Activated T-helper 2 cell treated with anti-CD3 and anti-CD28 coated beads, Interferon-gamma antibody, Interleukin-2, Interleukin-4, amounts not matched to agents 10 μg/mL and 5 μg/mL and 100 μg/mL, durations not matched to agents 14 hours and 24 hours and 36 hours (primary cell): ENCODE measurements at regions not wholly inside any gene's neighbourhood (a gene's known extent, or its start where the extent isn't known, plus 50 kb on each side); places are given as distances from the start of the nearest gene placed in this dataset.
"Not testable (repeated sequence)": the region's sequence is repeated elsewhere in the genome, so short reads cannot be mapped to it uniquely, and the experiment has no call there.

Experiments
- DNase-seq: peaks from one replicate; pipeline ENCODE4 v3.0.0; 2021; ENCODE audit warnings: low spot score
- H3K27ac Mint-ChIP-seq: one replicate; pipeline ENCODE4 v1.8.0; 2021; ENCODE audit warnings: mixed read lengths
- H3K27me3 Mint-ChIP-seq: one replicate; pipeline ENCODE4 v1.8.0; 2021; ENCODE audit warnings: low read depth, mixed read lengths
- H3K36me3 Mint-ChIP-seq: one replicate; pipeline ENCODE4 v1.8.0; 2021; ENCODE audit warnings: low read depth, mixed read lengths
- H3K4me1 Mint-ChIP-seq: one replicate; pipeline ENCODE4 v1.8.0; 2021; ENCODE audit warnings: low read depth, mixed read lengths
- H3K4me3 Mint-ChIP-seq: one replicate; pipeline ENCODE4 v1.8.0; 2021; ENCODE audit warnings: low read depth, mild to moderate bottlenecking, moderate library complexity, mixed read lengths
- H3K9me3 Mint-ChIP-seq: one replicate; pipeline ENCODE4 v1.8.0; 2021; ENCODE audit warnings: mixed read lengths
- intact Hi-C: fragments of 100-400 bp; cut with micrococcal nuclease; formaldehyde crosslinking; loops from one replicate; pipeline ENCODE4 v1.15.1; 2023

GRCh38 chr13:62115831-62116230 is 700.2 kb upstream of the PCDH20 start:
- no peaks in the 10 kb centered on the region for H3K36me3 Mint-ChIP-seq
- no peaks in the 10 kb centered on the region for H3K27me3 Mint-ChIP-seq
- no peak overlapping the region for H3K27ac Mint-ChIP-seq
- no peaks in the 10 kb centered on the region for H3K4me1 Mint-ChIP-seq
- H3K9me3 Mint-ChIP-seq = no peaks in the 10 kb centered on the region
- intact Hi-C loops = no loop called here
- DNase-seq = no peak
- no peak overlapping the region for H3K4me3 Mint-ChIP-seq

- Mint-ChIP-seq H3K27ac (no peak overlapping the region), H3K36me3 (no peaks in the 10 kb centered on the region), H3K4me1 (no peaks in the 10 kb centered on the region), H3K9me3 (peaks cover 11% of the 10 kb centered on the region), H3K4me3 (no peak overlapping the region), H3K27me3 (no peaks in the 10 kb centered on the region)
- no peak for DNase-seq
- intact Hi-C loops = no loop called here
Measured at GRCh38 chr13:62113179-62113578, 697.5 kb upstream of the PCDH20 start.

GRCh38 chr13:62110079-62110478 is 694.4 kb upstream of the PCDH20 start:
- Mint-ChIP-seq H3K9me3 (peaks cover 11% of the 10 kb centered on the region), H3K27me3 (no peaks in the 10 kb centered on the region), H3K4me1 (no peaks in the 10 kb centered on the region), H3K4me3 (no peak overlapping the region), H3K36me3 (no peaks in the 10 kb centered on the region), H3K27ac (no peak overlapping the region)
- intact Hi-C loops = no loop called here
- no peak for DNase-seq

- H3K36me3 Mint-ChIP-seq, DNase-seq, H3K4me3 Mint-ChIP-seq, H3K27ac Mint-ChIP-seq, intact Hi-C loops, H3K4me1 Mint-ChIP-seq, H3K27me3 Mint-ChIP-seq: not testable (repeated sequence)
- H3K9me3 Mint-ChIP-seq = peaks cover 36% of the 10 kb centered on the region
Measured at GRCh38 chr13:62104136-62104535, 688.5 kb upstream of the PCDH20 start.

GRCh38 chr13:62096652-62097051 is 681.0 kb upstream of the PCDH20 start:
- Mint-ChIP-seq H3K27ac (no peak overlapping the region), H3K27me3 (no peaks in the 10 kb centered on the region), H3K4me1 (no peaks in the 10 kb centered on the region), H3K4me3 (no peak overlapping the region), H3K9me3 (peaks cover 33% of the 10 kb centered on the region), H3K36me3 (no peaks in the 10 kb centered on the region)
- DNase-seq = no peak
- intact Hi-C loops = no loop called here

- Mint-ChIP-seq H3K36me3 (no peaks in the 10 kb centered on the region), H3K27me3 (no peaks in the 10 kb centered on the region), H3K4me3 (no peak overlapping the region), H3K9me3 (peaks cover 24% of the 10 kb centered on the region), H3K27ac (no peak overlapping the region), H3K4me1 (no peaks in the 10 kb centered on the region)
- DNase-seq = no peak
- intact Hi-C loops = no loop called here
Measured at GRCh38 chr13:62094932-62095331, 679.3 kb upstream of the PCDH20 start.

- Mint-ChIP-seq H3K27ac (no peak overlapping the region), H3K4me3 (no peak overlapping the region), H3K27me3 (no peaks in the 10 kb centered on the region), H3K9me3 (peaks cover 24% of the 10 kb centered on the region), H3K4me1 (no peaks in the 10 kb centered on the region), H3K36me3 (no peaks in the 10 kb centered on the region)
- intact Hi-C loops = no loop called here
- no peak for DNase-seq
Measured at GRCh38 chr13:62093984-62094780, 678.5 kb upstream of the PCDH20 start.

GRCh38 chr13:62092949-62093348 is 677.3 kb upstream of the PCDH20 start:
- no peaks in the 10 kb centered on the region for H3K27me3 Mint-ChIP-seq
- no peak for DNase-seq
- H3K4me3 Mint-ChIP-seq = no peak overlapping the region
- peaks cover 18% of the 10 kb centered on the region for H3K9me3 Mint-ChIP-seq
- no peaks in the 10 kb centered on the region for H3K4me1 Mint-ChIP-seq
- intact Hi-C loops = no loop called here
- H3K36me3 Mint-ChIP-seq = no peaks in the 10 kb centered on the region
- H3K27ac Mint-ChIP-seq = no peak overlapping the region

- Mint-ChIP-seq H3K4me3 (no peak overlapping the region), H3K27ac (no peak overlapping the region), H3K27me3 (no peaks in the 10 kb centered on the region), H3K4me1 (no peaks in the 10 kb centered on the region), H3K9me3 (peaks cover 18% of the 10 kb centered on the region), H3K36me3 (no peaks in the 10 kb centered on the region)
- DNase-seq = no peak
- intact Hi-C loops = no loop called here
Measured at GRCh38 chr13:62092536-62092935, 676.9 kb upstream of the PCDH20 start.

GRCh38 chr13:62088165-62088564 is 672.5 kb upstream of the PCDH20 start:
- Mint-ChIP-seq H3K4me1 (no peaks in the 10 kb centered on the region), H3K9me3 (peaks cover 15% of the 10 kb centered on the region), H3K4me3 (no peak overlapping the region), H3K27ac (no peak overlapping the region), H3K36me3 (no peaks in the 10 kb centered on the region), H3K27me3 (no peaks in the 10 kb centered on the region)
- no peak for DNase-seq
- intact Hi-C loops = no loop called here

GRCh38 chr13:62087124-62087523 is 671.5 kb upstream of the PCDH20 start:
- intact Hi-C loops = no loop called here
- no peak overlapping the region for H3K4me3 Mint-ChIP-seq
- peaks cover 11% of the 10 kb centered on the region for H3K9me3 Mint-ChIP-seq
- H3K4me1 Mint-ChIP-seq = no peaks in the 10 kb centered on the region
- H3K36me3 Mint-ChIP-seq = no peaks in the 10 kb centered on the region
- DNase-seq = no peak
- H3K27me3 Mint-ChIP-seq = no peaks in the 10 kb centered on the region
- no peak overlapping the region for H3K27ac Mint-ChIP-seq

- no peaks in the 10 kb centered on the region for H3K36me3 Mint-ChIP-seq
- no peak overlapping the region for H3K27ac Mint-ChIP-seq
- no peak for DNase-seq
- H3K4me3 Mint-ChIP-seq = no peak overlapping the region
- H3K27me3 Mint-ChIP-seq = no peaks in the 10 kb centered on the region
- intact Hi-C loops = no loop called here
- H3K9me3 Mint-ChIP-seq = peaks cover 8% of the 10 kb centered on the region
- no peaks in the 10 kb centered on the region for H3K4me1 Mint-ChIP-seq
Measured at GRCh38 chr13:62085337-62086229, 669.9 kb upstream of the PCDH20 start.

GRCh38 chr13:62084728-62085127 is 669.1 kb upstream of the PCDH20 start:
- Mint-ChIP-seq H3K27me3 (no peaks in the 10 kb centered on the region), H3K4me1 (no peaks in the 10 kb centered on the region), H3K36me3 (no peaks in the 10 kb centered on the region), H3K27ac (no peak overlapping the region), H3K4me3 (no peak overlapping the region), H3K9me3 (peaks cover 12% of the 10 kb centered on the region)
- intact Hi-C loops = no loop called here
- no peak for DNase-seq
